Progenitor cell of endocrine pancreas (in vitro differentiated cells): ENCODE measurements at regions not wholly inside any gene's neighbourhood (a gene's known extent, or its start where the extent isn't known, plus 50 kb on each side); places are given as distances from the start of the nearest gene placed in this dataset.

ENCODE experiments used
- DNase-seq: peaks from one replicate; pipeline ENCODE4 v3.0.0; 2021; ENCODE audit warnings: low spot score; ENCODE audit not compliant: unreplicated experiment
- H3K27ac Mint-ChIP-seq: 2 replicates; pipeline ENCODE4 v1.8.0; 2021; ENCODE audit warnings: mild to moderate bottlenecking, moderate library complexity, mixed read lengths
- H3K27me3 Mint-ChIP-seq: 2 replicates; pipeline ENCODE4 v1.8.0; 2021; ENCODE audit warnings: mixed read lengths
- H3K36me3 Mint-ChIP-seq: 2 replicates; pipeline ENCODE4 v1.8.0; 2022; ENCODE audit warnings: mixed read lengths; ENCODE audit not compliant: insufficient read depth
- H3K4me1 Mint-ChIP-seq: 2 replicates; pipeline ENCODE4 v1.8.0; 2021; ENCODE audit warnings: low read depth, mixed read lengths
- H3K4me3 Mint-ChIP-seq: 2 replicates; pipeline ENCODE4 v1.8.0; 2021; ENCODE audit warnings: low read depth, mild to moderate bottlenecking, moderate library complexity, mixed read lengths
- H3K9me3 Mint-ChIP-seq: 2 replicates; pipeline ENCODE4 v1.8.0; 2021; ENCODE audit warnings: low read depth, mixed read lengths
- CTCF ChIP-seq: fragments of 200-600 bp; sonication (generic); IDR thresholded peaks from one replicate; pipeline ENCODE4 v1.5.0; 2021; ENCODE audit warnings: antibody characterized with exemption, mild to moderate bottlenecking; ENCODE audit not compliant: unreplicated experiment

DNA sequence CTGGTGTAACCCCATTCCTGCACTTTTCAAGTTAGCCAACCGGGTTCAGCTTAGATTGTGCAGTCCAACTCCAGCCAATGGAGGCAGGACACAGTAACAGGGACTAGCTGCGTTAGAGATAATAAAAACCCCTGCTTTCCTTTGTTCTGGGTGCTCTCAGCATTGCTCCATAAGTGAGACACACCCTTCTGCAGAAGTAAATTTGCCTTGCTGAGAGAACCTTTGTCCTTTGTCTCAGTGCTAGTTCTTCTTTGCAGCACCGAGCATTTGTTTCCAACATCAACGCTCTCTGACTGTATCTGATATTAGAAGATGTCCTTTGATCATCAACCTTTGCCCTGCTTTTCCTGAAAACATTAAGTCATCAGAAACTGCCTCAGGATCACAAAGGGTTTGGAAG is 169.5 kb upstream of the OR13F1 start:
- TF ChIP-seq CTCF = no peak
- Mint-ChIP-seq H3K4me1 (peaks cover 5% of the 10 kb centered on the region), H3K4me3 (no peak overlapping the region), H3K36me3 (no peaks in the 10 kb centered on the region), H3K27ac (no peak overlapping the region), H3K9me3 (peaks cover 13% of the 10 kb centered on the region), H3K27me3 (peaks cover 2% of the 10 kb centered on the region)
- DNase-seq = no peak

DNA sequence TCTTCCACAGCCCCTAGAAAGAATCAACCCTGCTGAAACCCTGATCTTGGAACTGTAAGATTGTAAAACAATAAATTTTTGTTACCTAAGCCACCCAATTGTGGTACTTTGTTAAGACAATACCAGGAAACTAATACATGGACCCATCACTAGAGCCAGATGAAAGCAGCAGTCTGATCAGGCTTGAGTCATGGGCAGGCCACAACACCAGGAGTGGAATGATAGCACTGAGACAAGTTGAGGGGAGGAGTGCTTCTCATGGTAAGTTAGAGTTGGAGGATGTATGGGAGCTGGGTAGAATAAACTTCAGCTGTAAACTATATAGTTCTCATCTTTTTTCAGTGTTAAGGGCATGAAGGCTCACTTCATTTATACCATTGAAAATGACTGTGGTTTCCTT is 164.4 kb upstream of the OR13F1 start:
- no peak for DNase-seq
- Mint-ChIP-seq H3K27ac (no peak overlapping the region), H3K4me3 (no peak overlapping the region), H3K4me1 (no peaks in the 10 kb centered on the region), H3K9me3 (peaks cover 3% of the 10 kb centered on the region), H3K27me3 (no peaks in the 10 kb centered on the region), H3K36me3 (no peaks in the 10 kb centered on the region)
- TF ChIP-seq CTCF = no peak

GRCh38 chr9:104342552-104342951 is 161.5 kb upstream of the OR13F1 start:
- Mint-ChIP-seq H3K9me3 (no peaks in the 10 kb centered on the region), H3K4me3 (no peak overlapping the region), H3K27ac (no peak overlapping the region), H3K4me1 (no peaks in the 10 kb centered on the region), H3K27me3 (no peaks in the 10 kb centered on the region), H3K36me3 (no peaks in the 10 kb centered on the region)
- DNase-seq = no peak
- no peak for TF ChIP-seq CTCF

- DNase-seq = no peak
- Mint-ChIP-seq H3K27me3 (no peaks in the 10 kb centered on the region), H3K9me3 (no peaks in the 10 kb centered on the region), H3K4me3 (no peak overlapping the region), H3K36me3 (no peaks in the 10 kb centered on the region), H3K4me1 (no peaks in the 10 kb centered on the region), H3K27ac (no peak overlapping the region)
- no peak for TF ChIP-seq CTCF
Observed at GRCh38 chr9:104345061-104345460, 159.0 kb upstream of the OR13F1 start.

- DNase-seq = no peak
- no peak for TF ChIP-seq CTCF
- Mint-ChIP-seq H3K4me3 (no peak overlapping the region), H3K27ac (no peak overlapping the region), H3K27me3 (no peaks in the 10 kb centered on the region), H3K4me1 (peaks cover 8% of the 10 kb centered on the region), H3K36me3 (no peaks in the 10 kb centered on the region), H3K9me3 (no peaks in the 10 kb centered on the region)
Observed at GRCh38 chr9:104350541-104350940, 153.5 kb upstream of the OR13F1 start.
